NCI-H526 treated with DMSO at 0.1 percent for 48 hours (cell line): ENCODE measurements at regions not wholly inside any gene's neighbourhood (a gene's known extent, or its start where the extent isn't known, plus 50 kb on each side); places are given as distances from the start of the nearest gene placed in this dataset.
"Not testable (repeated sequence)": the region's sequence is repeated elsewhere in the genome, so short reads cannot be mapped to it uniquely, and the experiment has no call there.

ENCODE experiments used
- DNase-seq: peaks from one replicate; lab custom pipeline; 2025; lab: John Stamatoyannopoulos, UW

- no peak for DNase-seq
Measured at GRCh38 chr2:238502088-238502810, 75.5 kb downstream of the ASB1 start.

- DNase-seq, result no peak
Measured at GRCh38 chr2:238502956-238503791, 76.4 kb downstream of the ASB1 start.

- no peak for DNase-seq
Measured at GRCh38 chr2:238504181-238504931, 77.6 kb downstream of the ASB1 start.

- DNase-seq, result no peak
Measured at GRCh38 chr2:238505119-238505891, 78.6 kb downstream of the ASB1 start.

- no peak for DNase-seq
Measured at GRCh38 chr2:238505892-238506280, 79.2 kb downstream of the ASB1 start.

- DNase-seq, result no peak
Measured at GRCh38 chr2:238506371-238507068, 79.8 kb downstream of the ASB1 start.

GRCh38 chr2:238507836-238508235, 81.1 kb downstream of the ASB1 start:
- no peak for DNase-seq

- DNase-seq, result no peak
Measured at GRCh38 chr2:238509151-238509835, 82.6 kb downstream of the ASB1 start.

- DNase-seq, result no peak
Measured at GRCh38 chr2:238509903-238510302, 83.2 kb downstream of the ASB1 start.

GRCh38 chr2:238510911-238511613, 84.3 kb downstream of the ASB1 start:
- no peak for DNase-seq

- no peak for DNase-seq
Measured at GRCh38 chr2:238511614-238511950, 84.9 kb downstream of the ASB1 start.

GRCh38 chr2:238512247-238512867, 85.6 kb downstream of the ASB1 start:
- DNase-seq, result no peak

- no peak for DNase-seq
Measured at GRCh38 chr2:238513346-238513745, 86.6 kb downstream of the ASB1 start.

- not testable (repeated sequence) for DNase-seq
Measured at GRCh38 chr2:238514024-238514423, 87.3 kb downstream of the ASB1 start.

GRCh38 chr2:238515377-238515776, 88.7 kb downstream of the ASB1 start:
- no peak for DNase-seq

- DNase-seq, result no peak
Measured at GRCh38 chr2:238517209-238517608, 90.5 kb downstream of the ASB1 start.

- DNase-seq, result no peak
Measured at GRCh38 chr2:238518172-238518820, 91.6 kb downstream of the ASB1 start.

GRCh38 chr2:238518821-238519186, 92.1 kb downstream of the ASB1 start:
- no peak for DNase-seq

- DNase-seq, result no peak
Measured at GRCh38 chr2:238520359-238520886, 93.7 kb downstream of the ASB1 start.
